HG03064 (cell line): ENCODE measurements at regions not wholly inside any gene's neighbourhood (a gene's known extent, or its start where the extent isn't known, plus 50 kb on each side); places are given as distances from the start of the nearest gene placed in this dataset.

ENCODE experiments used
- ATAC-seq: cut with Tn5 transposase; IDR thresholded peaks from one replicate; pipeline ENCODE4 v1.9.1; 2021; ENCODE audit warnings: low read depth; ENCODE audit not compliant: unreplicated experiment

GRCh38 chr7:36086571-36086970 is 66.5 kb upstream of the EEPD1 start:
- ATAC-seq, result no peak

GRCh38 chr7:36088553-36088952 is 64.5 kb upstream of the EEPD1 start:
- no peak for ATAC-seq

GRCh38 chr7:36088966-36089365 is 64.1 kb upstream of the EEPD1 start:
- no peak for ATAC-seq

GRCh38 chr7:36090976-36091873 is 61.8 kb upstream of the EEPD1 start:
- no peak for ATAC-seq

GRCh38 chr7:36091874-36092176 is 61.2 kb upstream of the EEPD1 start:
- no peak for ATAC-seq

GRCh38 chr7:36092221-36092771 is 60.8 kb upstream of the EEPD1 start:
- ATAC-seq, result no peak

GRCh38 chr7:36096460-36097095 is 56.5 kb upstream of the EEPD1 start:
- no peak for ATAC-seq

- no peak for ATAC-seq
Measured at GRCh38 chr7:36098096-36098495, 55.0 kb upstream of the EEPD1 start.

GRCh38 chr7:36100226-36100625 is 52.8 kb upstream of the EEPD1 start:
- no peak for ATAC-seq

GRCh38 chr7:36100634-36101033 is 52.4 kb upstream of the EEPD1 start:
- ATAC-seq, result no peak
